ENCODE measurements at regions not wholly inside any gene's neighbourhood (a gene's known extent, or its start where the extent isn't known, plus 50 kb on each side); places are given as distances from the start of the nearest gene placed in this dataset.
"Not testable (repeated sequence)": the region's sequence is repeated elsewhere in the genome, so short reads cannot be mapped to it uniquely, and the experiment has no call there.

DNA sequence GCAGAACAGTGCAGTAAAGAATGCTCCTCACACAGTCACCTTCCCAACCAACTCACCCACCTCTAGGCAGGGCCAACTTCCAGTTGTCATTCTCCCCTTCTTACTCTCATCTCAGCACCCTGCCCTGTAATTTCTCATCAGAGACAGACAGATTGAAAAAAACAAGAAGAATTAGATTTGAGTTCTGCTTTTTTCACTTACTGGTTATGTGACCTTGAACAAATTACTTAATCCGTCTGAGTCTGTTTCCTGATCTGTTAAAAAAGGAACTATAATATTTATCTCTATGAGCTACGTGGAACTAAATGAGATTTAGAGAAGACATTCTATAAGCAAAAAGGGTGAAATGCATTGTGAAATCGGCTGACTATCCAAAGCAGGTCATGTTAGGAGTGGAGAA, 330.3 kb downstream of the ZNF326 start:
- Mint-ChIP-seq H3K36me3 (ENCODE audit: insufficient read depth) (no peaks in the 10 kb centered on the region), H3K27me3 (ENCODE audit: low read depth) (peaks cover 9% of the 10 kb centered on the region), H3K4me1 (ENCODE audit: low read depth) (no peaks in the 10 kb centered on the region), H3K9me3 (no peaks in the 10 kb centered on the region), H3K4me3 (no peak overlapping the region)
- no peak for ATAC-seq
- DNase-seq, result no peak

DNA sequence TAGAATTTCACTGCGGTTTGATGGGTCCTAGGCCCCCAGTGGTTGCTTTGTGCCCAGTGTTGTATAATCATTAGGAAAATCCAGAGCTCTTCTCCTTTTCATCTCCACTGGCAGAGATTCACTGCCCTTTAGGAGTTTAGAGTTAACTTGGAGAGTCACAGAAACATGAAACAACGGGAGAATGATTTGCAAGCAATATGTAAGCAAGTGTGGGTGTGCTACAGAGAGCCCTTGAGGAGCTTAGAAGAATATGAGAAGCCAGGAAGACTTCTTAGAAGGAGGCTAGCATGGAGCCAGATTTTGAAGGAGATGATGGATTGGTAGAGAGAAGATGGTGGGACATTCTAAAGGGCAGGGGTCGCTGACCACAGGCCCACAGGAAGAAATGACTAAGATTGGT, 327.3 kb downstream of the ZNF326 start:
- peaks cover 9% of the 10 kb centered on the region for H3K27me3 Mint-ChIP-seq (ENCODE audit: low read depth)
- DNase-seq, result no peak
- ATAC-seq, result no peak
- no peak overlapping the region for H3K4me3 Mint-ChIP-seq
- H3K36me3 Mint-ChIP-seq (ENCODE audit: insufficient read depth), result no peaks in the 10 kb centered on the region
- no peaks in the 10 kb centered on the region for H3K9me3 Mint-ChIP-seq
- no peaks in the 10 kb centered on the region for H3K4me1 Mint-ChIP-seq (ENCODE audit: low read depth)

GRCh38 chr1:90319918-90320317, 325.0 kb downstream of the ZNF326 start:
- Mint-ChIP-seq H3K9me3 (no peaks in the 10 kb centered on the region), H3K36me3 (ENCODE audit: insufficient read depth) (no peaks in the 10 kb centered on the region), H3K4me1 (ENCODE audit: low read depth) (no peaks in the 10 kb centered on the region), H3K27me3 (ENCODE audit: low read depth) (peaks cover 4% of the 10 kb centered on the region), H3K4me3 (no peak overlapping the region)
- no peak for DNase-seq
- ATAC-seq, result no peak

GRCh38 chr1:90318431-90318830, 323.5 kb downstream of the ZNF326 start:
- Mint-ChIP-seq H3K27me3 (ENCODE audit: low read depth) (peaks cover 4% of the 10 kb centered on the region), H3K4me3 (no peak overlapping the region), H3K36me3 (ENCODE audit: insufficient read depth) (no peaks in the 10 kb centered on the region), H3K9me3 (no peaks in the 10 kb centered on the region), H3K4me1 (ENCODE audit: low read depth) (no peaks in the 10 kb centered on the region)
- DNase-seq, result no peak
- no peak for ATAC-seq

DNA sequence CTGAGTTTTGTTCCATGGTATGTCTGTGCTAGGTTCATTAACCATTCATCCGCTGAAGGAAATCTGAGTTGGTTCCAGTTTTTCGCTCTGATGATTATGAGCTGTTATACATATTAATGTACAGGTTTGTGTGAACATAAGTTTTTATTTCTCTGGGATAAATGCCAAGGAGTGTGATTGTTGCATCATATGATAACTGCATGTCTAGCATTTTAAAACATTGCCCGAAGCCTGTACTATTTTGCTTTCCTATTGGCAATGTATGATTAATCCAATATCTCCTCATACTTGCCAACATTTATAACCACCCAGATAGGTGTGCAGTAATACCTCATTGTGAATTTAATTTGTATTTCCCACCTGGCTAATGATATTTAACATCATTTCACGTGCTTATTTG, 322.7 kb downstream of the ZNF326 start:
- H3K4me1 Mint-ChIP-seq (ENCODE audit: low read depth), result no peaks in the 10 kb centered on the region
- ATAC-seq (no peak), DNase-seq (no peak)
- H3K36me3 Mint-ChIP-seq (ENCODE audit: insufficient read depth), result no peaks in the 10 kb centered on the region
- H3K27me3 Mint-ChIP-seq (ENCODE audit: low read depth), result no peaks in the 10 kb centered on the region
- H3K9me3 Mint-ChIP-seq, result no peaks in the 10 kb centered on the region
- no peak overlapping the region for H3K4me3 Mint-ChIP-seq

DNA sequence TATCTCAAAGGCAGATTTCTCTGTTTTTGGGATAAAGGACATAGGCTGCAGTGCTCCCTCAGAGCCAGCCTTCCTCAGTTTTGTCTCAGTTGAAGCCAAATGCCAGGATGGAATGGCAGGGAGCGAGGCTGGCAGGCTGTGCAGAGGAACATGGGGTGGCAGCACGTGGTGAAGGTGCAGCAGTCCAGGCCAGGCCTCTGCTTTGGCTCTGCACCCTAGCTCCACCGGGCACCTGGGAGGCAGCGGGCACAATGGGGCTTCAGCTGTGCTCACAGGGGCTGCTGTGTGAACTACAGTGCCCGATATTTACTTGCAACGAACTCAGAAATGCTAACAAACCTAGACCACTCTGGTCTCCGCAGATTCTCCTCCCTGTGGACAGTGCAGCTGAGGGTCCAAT, 319.6 kb downstream of the ZNF326 start:
- Mint-ChIP-seq H3K4me1 (ENCODE audit: low read depth) (no peaks in the 10 kb centered on the region), H3K36me3 (ENCODE audit: insufficient read depth) (no peaks in the 10 kb centered on the region), H3K9me3 (no peaks in the 10 kb centered on the region), H3K4me3 (no peak overlapping the region), H3K27me3 (ENCODE audit: low read depth) (no peaks in the 10 kb centered on the region)
- DNase-seq (no peak), ATAC-seq (no peak)

- H3K27me3 Mint-ChIP-seq (ENCODE audit: low read depth), result no peaks in the 10 kb centered on the region
- H3K4me3 Mint-ChIP-seq, result no peak overlapping the region
- no peaks in the 10 kb centered on the region for H3K4me1 Mint-ChIP-seq (ENCODE audit: low read depth)
- DNase-seq (no peak), ATAC-seq (no peak)
- no peaks in the 10 kb centered on the region for H3K36me3 Mint-ChIP-seq (ENCODE audit: insufficient read depth)
- no peaks in the 10 kb centered on the region for H3K9me3 Mint-ChIP-seq
Observed at GRCh38 chr1:90313778-90314177, 318.9 kb downstream of the ZNF326 start.

DNA sequence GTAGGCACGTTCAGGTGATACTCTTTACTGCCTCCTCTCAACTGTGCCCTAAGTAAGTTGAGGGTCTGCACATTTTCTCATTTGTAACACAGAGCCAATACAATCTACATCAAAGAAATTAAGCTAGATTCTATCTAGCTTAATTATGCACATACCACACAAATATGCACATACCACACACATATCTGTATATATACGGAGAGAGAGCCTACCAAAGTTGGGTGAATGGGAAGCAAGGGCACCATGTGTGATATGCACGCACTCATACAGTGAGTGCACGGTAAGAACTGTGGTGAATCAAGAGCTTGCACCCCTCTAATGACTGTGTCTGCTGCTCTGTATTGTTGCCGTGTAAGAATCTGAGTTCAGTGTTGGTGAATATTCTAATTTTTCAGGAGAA, 314.9 kb downstream of the ZNF326 start:
- H3K36me3 Mint-ChIP-seq (ENCODE audit: insufficient read depth), result no peaks in the 10 kb centered on the region
- DNase-seq (no peak), ATAC-seq (no peak)
- H3K9me3 Mint-ChIP-seq, result peaks cover 6% of the 10 kb centered on the region
- H3K4me1 Mint-ChIP-seq (ENCODE audit: low read depth), result no peaks in the 10 kb centered on the region
- H3K4me3 Mint-ChIP-seq, result no peak overlapping the region
- H3K27me3 Mint-ChIP-seq (ENCODE audit: low read depth), result peaks cover 2% of the 10 kb centered on the region

DNA sequence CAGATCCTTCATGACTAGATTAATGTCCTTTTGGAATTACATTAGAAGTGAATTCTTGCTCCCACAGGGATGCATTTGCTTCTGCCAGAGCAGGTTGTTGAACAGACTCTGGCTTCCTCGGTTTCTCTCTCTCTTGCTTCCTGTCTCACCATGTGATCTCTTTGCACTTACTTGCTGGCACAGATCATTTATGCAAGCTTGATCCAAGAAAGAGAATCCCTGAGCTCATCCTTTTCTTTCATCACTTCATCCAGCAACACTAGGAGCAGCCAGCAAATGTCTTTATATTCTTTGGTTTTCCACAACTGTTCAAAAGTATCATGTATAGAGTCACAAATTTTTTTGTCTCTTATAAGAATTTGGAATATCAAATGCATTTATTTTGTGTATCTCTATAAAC, 313.5 kb downstream of the ZNF326 start:
- Mint-ChIP-seq H3K4me3 (no peak overlapping the region), H3K36me3 (ENCODE audit: insufficient read depth) (no peaks in the 10 kb centered on the region), H3K4me1 (ENCODE audit: low read depth) (no peaks in the 10 kb centered on the region), H3K27me3 (ENCODE audit: low read depth) (peaks cover 2% of the 10 kb centered on the region), H3K9me3 (peaks cover 6% of the 10 kb centered on the region)
- ATAC-seq, result no peak
- DNase-seq, result no peak

DNA sequence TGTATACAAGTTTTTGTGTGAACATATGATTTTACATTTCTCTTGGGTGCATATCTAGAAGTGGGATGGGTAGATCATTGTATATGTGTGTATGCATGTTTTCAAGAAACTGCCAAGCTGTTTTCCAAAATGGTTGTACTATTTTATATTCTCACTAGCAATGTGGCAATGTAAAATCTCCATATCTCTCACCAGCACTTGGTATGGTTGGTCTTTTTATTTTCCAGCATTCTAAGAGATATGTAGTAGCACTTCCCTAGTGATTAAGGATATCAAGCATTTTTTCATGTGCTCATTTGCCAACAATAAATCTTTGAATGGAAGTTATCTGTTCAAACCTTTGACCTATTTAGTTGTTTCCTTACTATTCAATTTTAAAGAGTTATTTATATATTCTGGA, 310.7 kb downstream of the ZNF326 start:
- H3K4me1 Mint-ChIP-seq (ENCODE audit: low read depth), result no peaks in the 10 kb centered on the region

DNA sequence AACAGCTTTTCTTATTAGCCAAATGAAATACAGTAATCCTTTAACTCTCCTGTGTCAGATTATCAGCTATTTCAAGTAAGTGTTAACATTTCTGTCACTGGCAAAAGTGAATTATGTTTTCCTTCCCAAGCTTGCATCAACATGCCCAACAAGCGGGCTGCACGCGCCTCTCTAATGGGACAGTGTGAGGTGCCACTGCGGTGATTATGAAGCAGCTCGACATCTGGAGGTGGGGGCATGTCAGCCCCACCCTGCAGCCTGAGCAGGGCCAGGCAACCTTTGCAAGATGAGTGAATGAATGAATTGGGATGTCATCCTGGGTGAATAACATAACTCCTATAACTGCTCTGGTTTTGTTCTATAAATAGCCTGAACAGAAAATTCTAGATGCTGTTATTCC, 301.4 kb downstream of the ZNF326 start:
- Mint-ChIP-seq H3K9me3 (no peaks in the 10 kb centered on the region), H3K4me1 (ENCODE audit: low read depth) (no peaks in the 10 kb centered on the region), H3K36me3 (ENCODE audit: insufficient read depth) (no peaks in the 10 kb centered on the region), H3K4me3 (no peak overlapping the region), H3K27me3 (ENCODE audit: low read depth) (no peaks in the 10 kb centered on the region)
- no peak for ATAC-seq
- DNase-seq, result no peak

More for the DNA sequence above, 310.7 kb downstream of the ZNF326 start:
- no peak for DNase-seq
- ATAC-seq, result no peak
- peaks cover 2% of the 10 kb centered on the region for H3K27me3 Mint-ChIP-seq (ENCODE audit: low read depth)
- H3K4me3 Mint-ChIP-seq, result no peak overlapping the region
- no peaks in the 10 kb centered on the region for H3K36me3 Mint-ChIP-seq (ENCODE audit: insufficient read depth)
- H3K9me3 Mint-ChIP-seq, result peaks cover 9% of the 10 kb centered on the region

DNA sequence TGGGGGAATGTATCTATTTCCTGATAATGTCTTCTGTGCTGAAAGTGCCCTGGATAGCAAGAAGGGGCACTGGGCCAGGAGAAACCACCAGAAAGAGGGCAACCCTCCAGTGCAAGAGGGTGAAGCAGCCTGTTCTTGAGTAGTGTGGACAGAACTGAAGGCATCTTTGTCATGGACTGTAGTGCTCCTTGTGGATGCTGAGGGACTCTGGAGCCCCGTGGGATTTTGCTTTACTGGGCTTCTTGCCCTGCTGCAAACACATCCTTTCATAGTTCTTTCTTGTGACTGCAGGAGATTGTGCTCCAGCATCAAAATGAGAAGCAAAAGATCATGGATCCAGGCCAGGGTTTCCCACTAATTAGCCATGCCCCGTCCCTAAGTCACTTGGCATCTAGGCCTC, 300.6 kb downstream of the ZNF326 start:
- DNase-seq, result no peak
- H3K36me3 Mint-ChIP-seq (ENCODE audit: insufficient read depth), result no peaks in the 10 kb centered on the region
- no peak overlapping the region for H3K4me3 Mint-ChIP-seq
- no peaks in the 10 kb centered on the region for H3K9me3 Mint-ChIP-seq
- no peak for ATAC-seq
- H3K4me1 Mint-ChIP-seq (ENCODE audit: low read depth), result no peaks in the 10 kb centered on the region
- no peaks in the 10 kb centered on the region for H3K27me3 Mint-ChIP-seq (ENCODE audit: low read depth)

- H3K4me1 Mint-ChIP-seq (ENCODE audit: low read depth), result no peaks in the 10 kb centered on the region
Observed at GRCh38 chr1:90291431-90292216, 296.7 kb downstream of the ZNF326 start.

DNA sequence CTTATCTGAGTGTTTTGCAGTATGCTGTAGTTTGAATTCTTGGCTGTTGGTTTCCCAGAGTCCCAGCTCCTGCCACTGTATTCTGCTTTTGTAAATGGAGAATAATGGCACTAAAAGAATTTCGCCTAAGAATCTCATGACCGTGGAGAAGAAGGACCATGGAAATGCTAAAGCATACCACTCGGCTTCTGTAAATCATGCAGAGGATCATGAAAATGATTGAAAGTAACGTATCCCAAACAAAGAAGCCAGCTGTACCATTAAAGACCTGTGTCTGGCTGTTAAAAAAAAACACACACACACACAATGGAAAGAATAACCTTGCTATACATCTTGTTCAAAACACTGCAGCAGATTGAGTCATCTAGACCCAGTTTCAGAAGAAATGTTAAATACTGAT, 287.9 kb downstream of the ZNF326 start:
- DNase-seq, result no peak
- no peaks in the 10 kb centered on the region for H3K9me3 Mint-ChIP-seq
- ATAC-seq, result no peak
- H3K36me3 Mint-ChIP-seq (ENCODE audit: insufficient read depth), result no peaks in the 10 kb centered on the region
- H3K4me1 Mint-ChIP-seq (ENCODE audit: low read depth), result no peaks in the 10 kb centered on the region
- H3K4me3 Mint-ChIP-seq, result no peak overlapping the region
- H3K27me3 Mint-ChIP-seq (ENCODE audit: low read depth), result no peaks in the 10 kb centered on the region

More at GRCh38 chr1:90291431-90292216, 296.7 kb downstream of the ZNF326 start:
- Mint-ChIP-seq H3K9me3 (no peaks in the 10 kb centered on the region), H3K4me3 (no peak overlapping the region), H3K27me3 (ENCODE audit: low read depth) (no peaks in the 10 kb centered on the region), H3K36me3 (ENCODE audit: insufficient read depth) (no peaks in the 10 kb centered on the region)
- ATAC-seq, result no peak
- DNase-seq, result no peak

GRCh38 chr1:90281886-90282285, 287.0 kb downstream of the ZNF326 start:
- H3K27me3 Mint-ChIP-seq (ENCODE audit: low read depth); H3K36me3 Mint-ChIP-seq (ENCODE audit: insufficient read depth); ATAC-seq; H3K4me1 Mint-ChIP-seq (ENCODE audit: low read depth); H3K9me3 Mint-ChIP-seq; DNase-seq; H3K4me3 Mint-ChIP-seq: not testable (repeated sequence)

Measured in activated T-cell treated with anti-CD3 and anti-CD28 coated beads, Interleukin-2, amount 50 U/mL, for 4 hours (primary cell).